ENCODE measurements at regions not wholly inside any gene's neighbourhood (a gene's known extent, or its start where the extent isn't known, plus 50 kb on each side); places are given as distances from the start of the nearest gene placed in this dataset.

DNA sequence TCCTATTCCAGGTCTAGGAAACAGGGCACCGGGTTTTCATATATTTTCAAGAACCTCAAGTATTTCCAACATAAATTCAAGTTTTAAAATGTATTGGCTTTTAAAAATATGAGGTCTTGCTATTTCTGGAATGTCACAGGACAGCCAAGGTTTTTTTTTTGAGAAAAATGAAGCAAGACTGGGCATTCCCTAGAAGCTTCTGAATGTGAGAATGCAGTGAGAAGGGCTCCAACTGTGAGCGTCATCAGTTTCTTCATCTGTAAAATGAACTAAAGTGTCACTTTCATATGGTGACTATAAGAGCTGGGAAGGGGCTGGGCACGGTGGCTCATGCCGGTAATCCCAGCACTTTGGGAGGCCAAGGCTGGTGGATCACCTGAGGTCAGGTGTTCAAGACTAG lies 455.8 kb upstream of the MAF start:
- no peak overlapping the region for H3K4me3 ChIP-seq
- H4K20me1 ChIP-seq (ENCODE audit: insufficient read depth): no peaks in the 10 kb centered on the region
- H3K9me2 ChIP-seq (ENCODE audit: insufficient read depth): no peaks in the 10 kb centered on the region
- H3K27me3 ChIP-seq (ENCODE audit: insufficient read depth, low read depth): no peaks in the 10 kb centered on the region
- no peak for DNase-seq
- ChIA-PET CTCF (no interaction called here), POLR2A (ENCODE audit: unreplicated experiment) (no interaction called here)
- H3K79me2 ChIP-seq (ENCODE audit: low read depth): no peaks in the 10 kb centered on the region
- no peak overlapping the region for H3K4me2 ChIP-seq
- intact Hi-C loops (cut with micrococcal nuclease; ENCODE audit: unreplicated experiment): no loop called here
- H3F3A ChIP-seq (ENCODE audit: insufficient read depth, low read depth): no peaks in the 10 kb centered on the region
- no TSS peak for BruUV-seq (replicated peaks)
- TF ChIP-seq, protein P1, sequence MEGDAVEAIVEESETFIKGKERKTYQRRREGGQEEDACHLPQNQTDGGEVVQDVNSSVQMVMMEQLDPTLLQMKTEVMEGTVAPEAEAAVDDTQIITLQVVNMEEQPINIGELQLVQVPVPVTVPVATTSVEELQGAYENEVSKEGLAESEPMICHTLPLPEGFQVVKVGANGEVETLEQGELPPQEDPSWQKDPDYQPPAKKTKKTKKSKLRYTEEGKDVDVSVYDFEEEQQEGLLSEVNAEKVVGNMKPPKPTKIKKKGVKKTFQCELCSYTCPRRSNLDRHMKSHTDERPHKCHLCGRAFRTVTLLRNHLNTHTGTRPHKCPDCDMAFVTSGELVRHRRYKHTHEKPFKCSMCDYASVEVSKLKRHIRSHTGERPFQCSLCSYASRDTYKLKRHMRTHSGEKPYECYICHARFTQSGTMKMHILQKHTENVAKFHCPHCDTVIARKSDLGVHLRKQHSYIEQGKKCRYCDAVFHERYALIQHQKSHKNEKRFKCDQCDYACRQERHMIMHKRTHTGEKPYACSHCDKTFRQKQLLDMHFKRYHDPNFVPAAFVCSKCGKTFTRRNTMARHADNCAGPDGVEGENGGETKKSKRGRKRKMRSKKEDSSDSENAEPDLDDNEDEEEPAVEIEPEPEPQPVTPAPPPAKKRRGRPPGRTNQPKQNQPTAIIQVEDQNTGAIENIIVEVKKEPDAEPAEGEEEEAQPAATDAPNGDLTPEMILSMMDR (conservative IDR thresholded peaks at IDR 0.05): no peak
- TF ChIP-seq EZH2 (IDR thresholded peaks at IDR 0.05; ENCODE audit: low read depth): no peak
- no peaks in the 10 kb centered on the region for H3K9me3 ChIP-seq (ENCODE audit: insufficient read depth, low read depth)
- H3K36me3 ChIP-seq (ENCODE audit: low read depth): no peaks in the 10 kb centered on the region
- no peak overlapping the region for H3K27ac ChIP-seq
- no peak overlapping the region for H2AFZ ChIP-seq
- H3K4me1 ChIP-seq (replicated peaks; ENCODE audit: insufficient read depth): no peaks in the 10 kb centered on the region

DNA sequence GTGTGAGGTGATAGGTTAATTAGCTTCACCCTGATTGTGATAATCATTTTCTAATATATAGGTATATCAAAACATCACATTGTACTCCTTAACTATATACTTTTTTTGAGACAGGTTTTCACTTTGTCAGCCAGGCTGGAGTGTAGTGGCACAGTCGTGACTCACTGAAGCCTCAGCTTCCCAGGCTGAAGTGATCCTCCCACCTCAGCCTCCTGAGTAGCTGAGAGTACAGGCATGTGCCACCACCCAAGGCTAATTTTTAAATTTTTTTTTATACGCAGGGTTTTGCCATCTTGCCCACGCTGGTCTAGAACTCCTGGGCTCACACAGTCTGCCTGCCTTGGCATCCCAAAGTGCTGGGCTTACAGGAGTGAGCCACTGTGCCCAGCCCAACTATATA lies 455.3 kb upstream of the MAF start:
- no peaks in the 10 kb centered on the region for H3K36me3 ChIP-seq (ENCODE audit: low read depth)
- H3K4me1 ChIP-seq (replicated peaks; ENCODE audit: insufficient read depth): no peaks in the 10 kb centered on the region
- no peaks in the 10 kb centered on the region for H3K9me2 ChIP-seq (ENCODE audit: insufficient read depth)
- H4K20me1 ChIP-seq (ENCODE audit: insufficient read depth): no peaks in the 10 kb centered on the region
- H3K4me3 ChIP-seq: no peak overlapping the region
- H3K4me2 ChIP-seq: no peak overlapping the region
- intact Hi-C loops (cut with micrococcal nuclease; ENCODE audit: unreplicated experiment): no loop called here
- ChIA-PET CTCF (no interaction called here), POLR2A (ENCODE audit: unreplicated experiment) (no interaction called here)
- no peaks in the 10 kb centered on the region for H3K79me2 ChIP-seq (ENCODE audit: low read depth)
- H2AFZ ChIP-seq: no peak overlapping the region
- no peaks in the 10 kb centered on the region for H3F3A ChIP-seq (ENCODE audit: insufficient read depth, low read depth)
- no TSS peak for BruUV-seq (replicated peaks)
- H3K9me3 ChIP-seq (ENCODE audit: insufficient read depth, low read depth): no peaks in the 10 kb centered on the region
- no peak overlapping the region for H3K27ac ChIP-seq
- TF ChIP-seq EZH2 (IDR thresholded peaks at IDR 0.05; ENCODE audit: low read depth): no peak
- TF ChIP-seq, protein P1 (conservative IDR thresholded peaks at IDR 0.05): no peak
- DNase-seq: no peak
- no peaks in the 10 kb centered on the region for H3K27me3 ChIP-seq (ENCODE audit: insufficient read depth, low read depth)

DNA sequence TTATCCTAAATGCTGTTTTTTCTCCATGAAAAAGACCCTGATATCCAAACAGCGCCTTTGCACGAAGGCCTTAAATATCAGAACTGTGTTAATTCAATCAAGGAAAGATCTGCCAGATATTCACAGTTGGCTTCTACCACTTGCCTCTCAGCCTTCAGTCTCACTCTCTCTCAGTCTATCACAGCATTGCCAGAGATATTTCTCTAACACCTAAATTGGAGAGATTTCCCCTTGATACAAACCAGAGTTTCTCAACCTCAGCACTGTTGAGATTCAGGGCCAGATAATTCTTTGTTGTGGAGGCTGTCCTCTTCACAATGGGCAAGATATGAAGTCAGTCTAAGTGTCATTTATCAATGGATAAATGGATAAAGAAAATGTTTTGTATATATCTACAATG lies 454.1 kb upstream of the MAF start:
- Histone ChIP-seq H3K4me2 (no peak overlapping the region), H3K27me3 (ENCODE audit: insufficient read depth, low read depth) (no peaks in the 10 kb centered on the region), H3K9me3 (ENCODE audit: insufficient read depth, low read depth) (no peaks in the 10 kb centered on the region), H3K4me3 (no peak overlapping the region), H3K27ac (no peak overlapping the region), H3K4me1 (replicated peaks; ENCODE audit: insufficient read depth) (no peaks in the 10 kb centered on the region), H2AFZ (no peak overlapping the region), H3F3A (ENCODE audit: insufficient read depth, low read depth) (no peaks in the 10 kb centered on the region), H3K9me2 (ENCODE audit: insufficient read depth) (no peaks in the 10 kb centered on the region), H3K36me3 (ENCODE audit: low read depth) (no peaks in the 10 kb centered on the region), H4K20me1 (ENCODE audit: insufficient read depth) (no peaks in the 10 kb centered on the region), H3K79me2 (ENCODE audit: low read depth) (no peaks in the 10 kb centered on the region)
- TF ChIP-seq, protein P1 (conservative IDR thresholded peaks at IDR 0.05): no peak
- no peak for TF ChIP-seq EZH2 (IDR thresholded peaks at IDR 0.05; ENCODE audit: low read depth)
- ChIA-PET POLR2A (ENCODE audit: unreplicated experiment) (no interaction called here), CTCF (no interaction called here)
- DNase-seq: no peak
- BruUV-seq (replicated peaks): no TSS peak
- intact Hi-C loops (cut with micrococcal nuclease; ENCODE audit: unreplicated experiment): no loop called here

All from PC-9 (cell line).